Medulla oblongata (tissue), 1 donor: ENCODE measurements at regions not wholly inside any gene's neighbourhood (a gene's known extent, or its start where the extent isn't known, plus 50 kb on each side); places are given as distances from the start of the nearest gene placed in this dataset.
A peak's percentile ranks its signal among the peaks of the same experiment; 100 is the strongest.

Experiments
- DNase-seq: peaks from one replicate; pipeline ENCODE4 v3.0.0-alpha.2; 2015; ENCODE audit errors: extremely low spot score

DNA sequence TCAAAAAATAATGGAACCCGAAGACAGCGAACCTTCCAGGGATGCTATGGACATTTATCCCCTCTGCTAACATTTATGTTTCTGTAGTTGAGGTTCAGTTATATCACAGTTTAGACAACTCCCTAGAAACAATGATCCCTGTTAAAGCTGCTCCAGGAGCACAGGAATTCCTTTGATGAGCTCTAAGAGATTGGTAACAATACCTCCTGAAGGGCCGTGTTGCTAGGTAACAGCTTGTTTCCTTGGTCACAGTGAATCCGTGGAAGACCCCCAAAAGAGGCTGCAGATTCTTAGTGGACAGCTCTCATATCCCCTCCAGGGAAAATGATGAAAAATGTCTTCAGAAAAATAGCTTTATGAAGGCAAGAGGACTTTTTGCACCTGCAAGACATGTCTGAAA is 160.2 kb downstream of the SERPINI1 start:
- DNase-seq = no peak

DNA sequence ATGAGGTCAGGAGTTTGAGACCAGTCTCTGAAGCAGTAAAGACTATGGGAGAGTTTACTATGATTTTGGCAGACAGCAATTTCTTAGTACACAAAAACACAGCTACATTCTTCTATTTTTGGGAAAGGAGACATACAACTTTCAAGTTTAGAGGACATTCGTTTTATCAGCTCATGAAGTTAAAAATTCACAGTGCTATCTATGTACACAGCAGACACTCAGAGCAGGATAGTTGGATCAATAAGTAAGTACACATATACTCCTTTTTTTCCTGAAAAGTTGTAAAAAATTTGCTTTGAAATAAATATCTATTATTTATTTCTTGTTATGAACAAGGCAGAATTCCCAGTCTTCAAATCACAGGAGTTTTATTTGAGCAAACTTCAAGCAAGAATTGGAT is 159.7 kb downstream of the SERPINI1 start:
- DNase-seq = no peak

DNA sequence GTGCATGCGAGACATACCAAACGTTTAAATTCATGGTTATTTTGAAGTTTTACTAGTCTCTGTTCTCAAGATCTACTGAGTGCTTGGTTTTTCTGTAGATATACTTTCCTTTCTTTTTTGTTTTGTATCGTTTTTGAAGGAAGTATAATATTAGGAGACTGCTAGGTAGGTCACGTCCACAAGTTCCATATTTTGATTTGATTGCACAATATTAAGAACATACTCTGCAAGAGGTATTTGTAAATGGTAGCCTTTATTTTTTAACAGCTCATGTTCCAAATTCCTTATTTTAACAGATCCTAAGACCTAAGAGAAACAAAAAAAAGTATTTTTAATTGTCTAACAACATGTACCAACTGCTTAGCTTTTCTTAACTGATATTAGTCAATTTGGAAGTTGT is 156.7 kb downstream of the SERPINI1 start:
- DNase-seq = no peak

DNA sequence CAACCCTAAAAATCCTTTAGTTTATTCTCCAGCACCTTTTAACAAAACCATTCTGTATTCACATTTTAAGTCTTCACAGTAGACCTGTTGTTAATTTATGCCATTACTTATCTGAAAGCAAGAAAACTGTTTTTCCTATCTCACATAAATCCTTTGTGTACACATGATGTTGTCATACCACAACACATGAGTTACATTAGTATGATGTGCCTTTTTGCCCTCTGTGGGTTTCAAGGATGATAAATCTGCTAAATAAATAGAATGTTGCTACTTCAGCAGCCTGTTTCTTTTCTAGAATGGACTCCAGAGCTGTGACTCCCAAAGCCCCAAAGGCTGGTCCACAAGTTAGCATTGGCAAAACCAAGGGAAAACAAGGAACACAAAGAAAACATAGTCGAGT is 151.6 kb downstream of the SERPINI1 start:
- no peak for DNase-seq

DNA sequence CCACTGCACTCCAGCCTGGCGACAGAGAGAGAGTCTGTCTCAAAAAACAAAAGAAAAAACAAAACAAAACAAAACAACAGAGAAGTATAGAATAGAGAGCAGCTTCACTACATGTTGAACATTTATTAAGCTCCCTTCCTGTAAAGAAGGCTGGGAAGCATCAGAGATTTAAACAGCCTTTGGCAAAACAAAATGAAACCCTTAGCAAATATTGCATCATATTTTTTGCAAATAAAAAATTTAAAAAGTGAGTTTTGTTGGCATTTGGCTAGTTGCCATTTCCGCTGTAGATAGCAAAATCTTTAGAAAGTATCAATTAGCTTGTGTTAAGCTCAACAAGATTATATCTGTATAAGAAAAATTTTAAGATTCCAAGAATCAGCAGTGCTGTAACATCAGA is 151.2 kb downstream of the SERPINI1 start:
- no peak for DNase-seq

DNA sequence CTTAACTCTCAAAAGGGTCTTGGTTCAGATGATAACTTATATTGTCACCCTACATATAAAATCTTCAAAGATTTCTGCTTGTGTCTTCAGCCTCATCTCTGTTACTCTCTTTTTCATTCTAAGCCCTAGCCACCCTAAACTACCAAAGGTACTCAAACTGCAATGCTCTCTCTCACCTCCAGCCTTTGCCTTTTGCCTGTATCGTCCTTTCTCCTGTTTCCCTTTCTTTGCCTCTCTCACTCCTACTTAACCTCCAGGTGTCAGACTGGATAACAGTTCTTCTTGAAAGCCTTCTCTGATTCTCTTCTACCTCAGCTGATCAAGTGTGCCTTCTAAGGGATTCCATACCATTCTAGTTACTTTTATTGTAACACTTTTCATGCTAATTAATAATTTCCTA is 149.8 kb downstream of the SERPINI1 start:
- no peak for DNase-seq

DNA sequence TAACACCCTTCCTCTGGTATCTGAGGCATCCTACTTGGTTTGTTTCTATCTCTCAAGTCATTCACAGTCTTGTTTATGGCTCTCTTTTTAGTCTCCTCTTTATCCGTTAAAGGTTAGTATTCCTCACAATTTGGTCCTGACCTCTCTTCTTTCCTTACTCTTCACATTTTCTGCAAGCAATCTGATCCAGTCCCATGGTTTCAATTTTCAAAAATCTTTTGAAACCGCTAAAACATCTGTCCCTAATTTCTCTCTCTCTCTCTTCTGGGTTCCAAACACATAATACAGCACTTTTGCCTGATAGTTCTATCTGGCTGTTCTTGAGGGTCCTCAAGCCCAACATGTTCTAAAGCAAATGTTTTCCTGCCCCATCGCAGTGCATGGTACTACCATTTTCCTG is 149.0 kb downstream of the SERPINI1 start:
- no peak for DNase-seq

DNA sequence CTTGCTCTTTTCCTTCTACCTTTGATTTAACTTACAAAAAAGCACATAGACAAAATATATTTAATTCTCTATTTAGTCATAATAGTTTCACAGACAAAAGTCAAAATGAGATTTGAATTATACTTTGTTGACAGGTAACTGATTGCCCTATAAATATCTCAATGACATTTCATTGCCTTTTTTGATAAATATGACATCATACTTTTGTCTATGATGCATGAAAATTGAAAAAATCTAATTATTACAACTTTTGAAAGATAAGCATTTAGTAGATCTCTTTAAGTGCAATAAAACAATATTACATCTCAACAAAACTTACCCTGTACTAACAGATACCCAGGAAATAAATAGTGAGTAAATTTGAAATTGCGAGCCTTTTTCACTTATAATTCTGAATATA is 147.9 kb downstream of the SERPINI1 start:
- no peak for DNase-seq

DNA sequence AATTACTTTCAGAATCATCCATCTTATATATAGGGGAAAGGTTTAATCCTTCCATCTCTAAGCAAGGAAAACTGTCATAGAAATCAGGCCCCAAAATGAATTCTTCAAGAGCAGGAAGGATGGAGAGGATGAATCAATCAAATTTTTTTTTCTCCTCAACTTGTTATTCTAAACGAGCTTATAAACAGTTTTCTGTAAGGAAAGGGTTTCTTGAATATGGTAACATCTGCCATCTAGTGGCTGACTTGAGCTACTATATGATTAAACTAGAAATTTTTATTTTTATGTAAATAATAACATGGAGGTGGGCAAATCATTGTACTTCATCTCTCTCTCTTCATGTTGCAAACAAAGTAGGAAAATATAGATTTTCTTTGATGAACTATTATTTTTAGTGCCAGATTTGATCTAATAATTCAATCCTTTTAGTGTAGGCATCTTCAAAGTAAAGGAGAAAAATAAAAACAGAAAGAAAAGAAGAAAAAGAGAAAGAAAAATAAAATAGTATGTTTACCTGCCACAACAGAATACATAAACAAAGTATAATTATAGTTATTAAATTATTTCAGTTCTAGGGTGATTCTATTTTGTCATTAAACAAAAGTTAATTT is 146.6 kb downstream of the SERPINI1 start:
- DNase-seq = peak; percentile 67

DNA sequence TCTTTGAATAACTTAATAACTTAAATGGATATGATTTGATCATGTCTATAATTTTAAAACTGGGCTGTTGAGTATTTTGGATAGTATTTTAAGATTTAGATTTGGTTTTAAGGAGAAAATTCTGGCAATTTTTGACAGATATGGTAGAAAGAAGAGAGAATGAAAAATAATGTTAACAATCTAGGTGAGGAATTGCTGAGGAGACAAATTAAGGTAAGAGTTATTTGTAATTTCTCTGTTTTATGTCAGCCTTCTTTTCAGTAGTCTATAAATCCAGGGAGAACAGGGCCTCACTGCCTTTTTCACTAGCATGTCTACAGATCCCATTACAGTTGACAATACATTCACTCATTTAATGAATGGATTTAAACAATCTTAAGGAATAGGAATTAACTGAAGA is 144.7 kb downstream of the SERPINI1 start:
- DNase-seq = no peak

DNA sequence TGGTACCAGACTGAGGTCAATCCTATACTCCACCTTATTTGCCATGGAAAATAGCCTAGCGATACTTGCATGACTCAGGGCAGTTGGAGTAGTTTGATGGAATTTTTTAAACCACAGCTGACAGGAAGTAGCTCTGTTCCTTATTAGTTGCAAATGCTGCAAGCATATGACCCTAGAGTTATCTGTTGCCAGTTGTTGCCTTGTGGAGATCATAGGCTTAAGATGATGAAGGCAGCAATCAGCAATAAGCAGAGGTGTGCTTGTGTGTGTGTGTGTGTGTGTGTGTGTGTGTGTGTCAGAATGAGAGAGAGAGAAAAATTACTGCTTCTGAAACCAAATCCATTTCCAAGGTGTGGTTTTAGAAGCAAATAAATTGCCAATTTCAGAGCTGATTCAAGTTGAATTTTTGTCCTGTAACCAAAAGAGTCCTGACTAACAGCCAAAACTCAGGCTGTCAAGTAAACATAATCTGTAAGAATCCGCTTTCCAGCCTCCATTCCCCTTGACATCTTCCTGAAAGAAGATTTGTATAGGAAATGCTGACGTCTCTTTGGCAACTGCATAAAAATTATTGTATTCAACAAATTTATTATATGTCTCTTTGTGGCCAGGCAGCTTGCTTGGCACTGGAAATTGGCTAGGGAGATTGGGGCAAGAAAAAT is 141.2 kb downstream of the SERPINI1 start:
- peak; percentile 28 for DNase-seq
